ENCODE measurements at regions not wholly inside any gene's neighbourhood (a gene's known extent, or its start where the extent isn't known, plus 50 kb on each side); places are given as distances from the start of the nearest gene placed in this dataset.

DNA sequence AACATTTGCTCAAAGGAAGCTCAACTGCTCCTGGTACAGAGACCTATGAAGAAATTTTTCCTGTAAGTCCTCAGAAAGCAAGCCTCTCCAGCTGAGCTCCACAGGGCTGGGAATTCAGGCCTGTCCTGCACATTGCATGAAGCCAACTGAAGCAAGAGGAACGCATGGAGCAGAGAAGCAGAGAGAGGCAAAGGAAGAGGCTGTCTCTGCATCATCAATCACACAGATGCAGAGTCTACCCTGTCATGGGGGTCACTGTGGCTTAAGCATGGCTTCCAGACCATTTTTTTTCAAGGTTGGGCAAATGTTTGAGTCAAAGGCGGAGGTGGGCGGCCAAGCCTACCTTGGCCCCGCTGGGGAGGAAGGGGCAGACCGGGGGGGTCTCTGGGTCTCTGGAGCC is 110.3 kb upstream of the MSX1 start:
- Histone ChIP-seq H3K4me1 (ENCODE audit: control extremely low read depth in 1 of 4, control insufficient read depth in 4 of 4, insufficient read depth in 4 of 4, low read length in 3 of 4) (no peaks in the 10 kb centered on the region), H3K4me3 (ENCODE audit: control insufficient read depth in 1 of 7, extremely low read depth in 1 of 7, insufficient read depth in 4 of 7, low read depth in 2 of 7, low read length in 6 of 7) (no peak overlapping the region), H3K27ac (ENCODE audit: insufficient read depth in 1 of 2, low read depth in 1 of 2, low read length in 2 of 2, poor library complexity in 1 of 2, severe bottlenecking in 2 of 2) (no peak overlapping the region), H3K9me3 (ENCODE audit: control extremely low read depth in 1 of 5, control insufficient read depth in 4 of 5, insufficient read depth in 2 of 5, low read depth in 1 of 5, low read length in 4 of 5) (peaks cover 0 to 22% (median 4%) of the 10 kb centered on the region in 5 experiments), H3K27me3 (replicated peaks in 2 of 5; ENCODE audit: control insufficient read depth in 4 of 5, insufficient read depth in 5 of 5, low read length in 4 of 5) (peaks cover 0 to 40% (median 6%) of the 10 kb centered on the region in 5 experiments), H3K36me3 (ENCODE audit: control insufficient read depth in 4 of 4, insufficient read depth in 4 of 4, low read length in 3 of 4) (no peaks in the 10 kb centered on the region)
- DNase-seq, result no peak
- ChIA-PET CTCF (no interaction called here), POLR2A (no interaction called here)
- 94% methylated on average over 5 of the region's 5 CpGs for WGBS (ENCODE audit: insufficient coverage)

DNA sequence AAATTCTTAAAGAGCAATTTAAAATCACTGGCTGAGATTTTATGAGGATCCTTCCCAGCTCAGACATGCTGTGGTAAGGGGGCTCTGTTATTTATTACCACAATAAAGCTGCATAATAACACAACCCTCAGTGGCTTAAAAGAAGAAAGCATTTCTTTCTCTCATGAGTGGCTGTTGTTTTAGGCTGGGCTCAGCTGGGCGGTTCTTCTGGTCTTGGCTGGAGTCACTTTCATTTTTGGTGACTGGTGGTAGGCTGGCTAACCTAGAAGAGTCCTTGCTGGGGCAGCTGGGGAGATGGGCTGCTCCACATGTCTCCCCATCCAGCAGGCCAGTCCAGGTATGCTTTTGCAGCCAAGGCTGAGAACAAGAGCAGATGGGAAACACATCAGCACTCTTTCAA is 113.0 kb upstream of the MSX1 start:
- H3K36me3 ChIP-seq (ENCODE audit: control insufficient read depth in 4 of 4, insufficient read depth in 4 of 4, low read length in 3 of 4), result no peaks in the 10 kb centered on the region
- WGBS (ENCODE audit: insufficient coverage), result no CpG with 5 or more reads among the region's 1 CpG
- CTCF ChIA-PET, result no interaction called here
- H3K4me3 ChIP-seq (ENCODE audit: control insufficient read depth in 1 of 7, extremely low read depth in 1 of 7, insufficient read depth in 4 of 7, low read depth in 2 of 7, low read length in 6 of 7), result no peak overlapping the region
- no peak overlapping the region for H3K27ac ChIP-seq (ENCODE audit: insufficient read depth in 1 of 2, low read depth in 1 of 2, low read length in 2 of 2, poor library complexity in 1 of 2, severe bottlenecking in 2 of 2)
- POLR2A ChIA-PET, result no interaction called here
- no peaks in the 10 kb centered on the region for H3K4me1 ChIP-seq (ENCODE audit: control extremely low read depth in 1 of 4, control insufficient read depth in 4 of 4, insufficient read depth in 4 of 4, low read length in 3 of 4)
- peaks cover 0 to 13% (median 0%) of the 10 kb centered on the region in 5 experiments for H3K27me3 ChIP-seq (replicated peaks in 2 of 5; ENCODE audit: control insufficient read depth in 4 of 5, insufficient read depth in 5 of 5, low read length in 4 of 5)
- peaks cover 0 to 22% (median 4%) of the 10 kb centered on the region in 5 experiments for H3K9me3 ChIP-seq (ENCODE audit: control extremely low read depth in 1 of 5, control insufficient read depth in 4 of 5, insufficient read depth in 2 of 5, low read depth in 1 of 5, low read length in 4 of 5)
- no peak for DNase-seq

DNA sequence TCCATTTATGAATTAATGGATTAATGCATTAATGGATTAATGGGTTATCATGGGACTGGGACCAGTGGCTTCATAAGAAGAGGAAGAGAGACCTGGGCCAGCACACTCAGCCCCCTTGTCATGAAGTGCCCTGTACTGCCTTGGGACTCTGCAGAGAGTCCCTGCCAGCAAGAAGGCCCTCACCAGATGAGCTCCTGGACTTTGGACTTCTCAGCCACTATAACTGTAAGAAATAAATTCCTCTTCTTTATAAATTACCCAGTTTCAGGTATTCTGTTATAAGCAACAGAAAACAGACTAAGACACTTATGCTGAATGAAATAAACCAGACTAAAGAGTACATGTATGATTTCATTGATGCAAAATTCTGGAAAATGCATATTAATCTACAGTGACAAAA is 119.4 kb upstream of the MSX1 start:
- POLR2A ChIA-PET, result no interaction called here
- no peak overlapping the region for H3K4me3 ChIP-seq (ENCODE audit: control insufficient read depth in 1 of 7, extremely low read depth in 1 of 7, insufficient read depth in 4 of 7, low read depth in 2 of 7, low read length in 6 of 7)
- CTCF ChIA-PET, result no interaction called here

DNA sequence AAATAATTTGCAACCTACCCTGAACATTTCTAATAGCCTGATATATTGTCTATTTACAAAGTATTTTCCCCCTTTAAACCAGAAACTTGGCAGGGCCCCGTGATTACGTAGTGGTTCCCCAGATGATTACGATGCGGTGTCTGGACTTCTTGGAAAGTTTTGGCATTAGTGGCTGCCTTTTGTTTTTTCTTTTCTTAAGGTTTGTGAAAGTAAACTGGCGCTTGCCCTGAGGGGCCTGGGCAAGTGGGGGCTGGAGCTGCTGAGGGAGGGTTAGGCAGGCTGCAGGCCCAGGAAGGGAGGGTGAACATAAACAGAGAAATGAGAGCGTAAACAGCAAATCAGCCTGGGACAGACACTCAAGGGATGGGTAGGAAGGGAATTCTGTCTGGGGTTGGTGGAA is 123.6 kb upstream of the MSX1 start:
- DNase-seq, result no peak
- H3K9me3 ChIP-seq (ENCODE audit: control extremely low read depth in 1 of 5, control insufficient read depth in 4 of 5, insufficient read depth in 2 of 5, low read depth in 1 of 5, low read length in 4 of 5), result peaks cover 0 to 2% (median 0%) of the 10 kb centered on the region in 5 experiments
- POLR2A ChIA-PET, result no interaction called here
- H3K4me3 ChIP-seq (ENCODE audit: control insufficient read depth in 1 of 7, extremely low read depth in 1 of 7, insufficient read depth in 4 of 7, low read depth in 2 of 7, low read length in 6 of 7), result no peak overlapping the region
- WGBS (ENCODE audit: insufficient coverage), result 98% methylated on average over 4 of the region's 6 CpGs
- H3K27ac ChIP-seq (ENCODE audit: insufficient read depth in 1 of 2, low read depth in 1 of 2, low read length in 2 of 2, poor library complexity in 1 of 2, severe bottlenecking in 2 of 2), result no peak overlapping the region
- no peaks in the 10 kb centered on the region for H3K27me3 ChIP-seq (replicated peaks in 2 of 5; ENCODE audit: control insufficient read depth in 4 of 5, insufficient read depth in 5 of 5, low read length in 4 of 5)
- H3K36me3 ChIP-seq (ENCODE audit: control insufficient read depth in 4 of 4, insufficient read depth in 4 of 4, low read length in 3 of 4), result no peaks in the 10 kb centered on the region
- CTCF ChIA-PET, result no interaction called here
- no peaks in the 10 kb centered on the region for H3K4me1 ChIP-seq (ENCODE audit: control extremely low read depth in 1 of 4, control insufficient read depth in 4 of 4, insufficient read depth in 4 of 4, low read length in 3 of 4)

More for the DNA sequence above, 119.4 kb upstream of the MSX1 start:
- no peaks in the 10 kb centered on the region for H3K4me1 ChIP-seq (ENCODE audit: control extremely low read depth in 1 of 4, control insufficient read depth in 4 of 4, insufficient read depth in 4 of 4, low read length in 3 of 4)
- H3K9me3 ChIP-seq (ENCODE audit: control extremely low read depth in 1 of 5, control insufficient read depth in 4 of 5, insufficient read depth in 2 of 5, low read depth in 1 of 5, low read length in 4 of 5), result peaks cover 0 to 2% (median 0%) of the 10 kb centered on the region in 5 experiments
- H3K36me3 ChIP-seq (ENCODE audit: control insufficient read depth in 4 of 4, insufficient read depth in 4 of 4, low read length in 3 of 4), result no peaks in the 10 kb centered on the region
- no peak overlapping the region for H3K27ac ChIP-seq (ENCODE audit: insufficient read depth in 1 of 2, low read depth in 1 of 2, low read length in 2 of 2, poor library complexity in 1 of 2, severe bottlenecking in 2 of 2)
- DNase-seq, result no peak
- no peaks in the 10 kb centered on the region for H3K27me3 ChIP-seq (replicated peaks in 2 of 5; ENCODE audit: control insufficient read depth in 4 of 5, insufficient read depth in 5 of 5, low read length in 4 of 5)

DNA sequence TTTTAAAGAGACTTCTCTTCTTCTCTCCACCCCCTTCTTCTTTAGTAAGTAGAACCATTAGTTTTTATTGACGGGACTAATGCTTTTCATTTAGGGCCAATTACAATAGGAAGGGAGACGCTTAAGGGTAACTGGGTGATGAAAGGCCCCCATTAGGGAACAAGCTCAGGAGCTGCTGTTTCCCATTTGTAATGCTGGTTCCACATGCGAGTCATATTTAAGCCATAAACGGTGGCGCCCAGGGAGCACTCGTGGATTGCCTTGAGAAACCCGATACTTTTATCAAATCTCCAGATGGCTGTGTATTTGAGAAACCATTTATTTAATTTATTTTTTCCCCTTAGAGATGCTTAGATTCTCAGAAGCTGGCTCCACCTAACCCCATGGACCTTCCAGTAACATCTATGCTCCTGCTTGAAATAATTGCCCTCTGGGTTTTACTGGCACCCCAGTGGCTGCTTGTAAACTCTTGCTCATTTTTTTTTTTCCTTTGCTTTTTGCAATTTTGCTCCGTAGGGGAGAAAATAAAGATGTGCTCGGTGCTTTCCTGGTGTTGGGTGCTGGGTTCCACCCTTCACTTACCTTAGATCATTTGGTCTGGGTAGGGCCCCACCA is 124.2 kb upstream of the MSX1 start:
- Histone ChIP-seq H3K27ac (ENCODE audit: insufficient read depth in 1 of 2, low read depth in 1 of 2, low read length in 2 of 2, poor library complexity in 1 of 2, severe bottlenecking in 2 of 2) (no peak overlapping the region), H3K4me1 (ENCODE audit: control extremely low read depth in 1 of 4, control insufficient read depth in 4 of 4, insufficient read depth in 4 of 4, low read length in 3 of 4) (no peaks in the 10 kb centered on the region), H3K27me3 (replicated peaks in 2 of 5; ENCODE audit: control insufficient read depth in 4 of 5, insufficient read depth in 5 of 5, low read length in 4 of 5) (no peaks in the 10 kb centered on the region), H3K9me3 (ENCODE audit: control extremely low read depth in 1 of 5, control insufficient read depth in 4 of 5, insufficient read depth in 2 of 5, low read depth in 1 of 5, low read length in 4 of 5) (peaks cover 0 to 2% (median 2%) of the 10 kb centered on the region in 5 experiments), H3K4me3 (ENCODE audit: control insufficient read depth in 1 of 7, extremely low read depth in 1 of 7, insufficient read depth in 4 of 7, low read depth in 2 of 7, low read length in 6 of 7) (no peak overlapping the region), H3K36me3 (ENCODE audit: control insufficient read depth in 4 of 4, insufficient read depth in 4 of 4, low read length in 3 of 4) (no peaks in the 10 kb centered on the region)
- WGBS (ENCODE audit: insufficient coverage), result 85% methylated on average over 4 of the region's 9 CpGs
- DNase-seq, result no peak
- CTCF ChIA-PET, result no interaction called here
- POLR2A ChIA-PET, result no interaction called here

DNA sequence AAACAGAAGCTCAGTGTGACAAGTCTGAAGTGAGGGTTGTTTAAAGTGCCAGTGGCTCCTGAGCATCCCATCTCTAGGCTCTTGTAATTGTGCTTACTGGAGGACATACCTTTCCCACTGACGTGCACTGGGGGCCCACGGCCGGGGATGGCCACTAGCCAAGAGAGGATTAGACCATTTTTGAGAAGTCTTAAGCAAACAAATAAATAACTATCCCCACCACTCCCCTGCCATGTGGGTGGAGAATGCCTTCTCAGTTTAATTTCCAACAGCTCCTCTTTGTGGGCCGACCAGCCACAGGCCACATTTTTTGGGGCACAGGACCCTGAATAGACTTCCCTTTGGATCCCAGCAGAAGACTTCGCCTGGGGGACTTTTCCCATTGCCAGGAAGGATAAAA is 125.0 kb upstream of the MSX1 start:
- 100% methylated on average over 5 of the region's 5 CpGs for WGBS (ENCODE audit: insufficient coverage)
- ChIA-PET CTCF (no interaction called here), POLR2A (interaction anchor here (0.6 kb wide), 1 partner anchor 1185 kb away, joined by 4 read pairs; no protein-coding TSS in a partner anchor)
- no peak overlapping the region for H3K4me3 ChIP-seq (ENCODE audit: control insufficient read depth in 1 of 7, extremely low read depth in 1 of 7, insufficient read depth in 4 of 7, low read depth in 2 of 7, low read length in 6 of 7)
- H3K36me3 ChIP-seq (ENCODE audit: control insufficient read depth in 4 of 4, insufficient read depth in 4 of 4, low read length in 3 of 4), result no peaks in the 10 kb centered on the region
- H3K4me1 ChIP-seq (ENCODE audit: control extremely low read depth in 1 of 4, control insufficient read depth in 4 of 4, insufficient read depth in 4 of 4, low read length in 3 of 4), result no peaks in the 10 kb centered on the region
- DNase-seq, result no peak
- no peak overlapping the region for H3K27ac ChIP-seq (ENCODE audit: insufficient read depth in 1 of 2, low read depth in 1 of 2, low read length in 2 of 2, poor library complexity in 1 of 2, severe bottlenecking in 2 of 2)
- no peaks in the 10 kb centered on the region for H3K27me3 ChIP-seq (replicated peaks in 2 of 5; ENCODE audit: control insufficient read depth in 4 of 5, insufficient read depth in 5 of 5, low read length in 4 of 5)
- H3K9me3 ChIP-seq (ENCODE audit: control extremely low read depth in 1 of 5, control insufficient read depth in 4 of 5, insufficient read depth in 2 of 5, low read depth in 1 of 5, low read length in 4 of 5), result peaks cover 0 to 7% (median 3%) of the 10 kb centered on the region in 5 experiments

DNA sequence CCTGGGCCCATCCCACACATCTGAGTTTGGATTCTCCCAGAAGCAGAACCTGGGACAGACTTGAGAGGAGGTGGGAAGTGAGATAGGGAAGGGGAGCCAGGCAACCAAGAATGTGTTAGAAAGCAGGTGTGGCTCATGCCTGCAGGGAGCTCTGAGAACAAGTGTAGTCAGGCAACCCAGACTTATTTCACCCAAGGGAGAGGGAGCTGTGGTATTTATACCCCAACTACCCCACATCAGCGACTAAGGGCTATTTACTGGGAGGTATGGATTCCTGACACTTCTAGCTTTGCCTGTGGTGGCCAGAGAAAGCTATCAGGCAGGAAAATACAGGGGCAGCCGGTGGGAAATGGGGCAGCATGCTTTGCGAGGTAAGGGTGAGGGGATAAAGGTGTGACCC is 125.8 kb upstream of the MSX1 start:
- ChIA-PET CTCF (no interaction called here), POLR2A (interaction anchor here (0.6 kb wide), 1 partner anchor 1185 kb away, joined by 4 read pairs; no protein-coding TSS in a partner anchor)
- Histone ChIP-seq H3K4me3 (ENCODE audit: control insufficient read depth in 1 of 7, extremely low read depth in 1 of 7, insufficient read depth in 4 of 7, low read depth in 2 of 7, low read length in 6 of 7) (no peak overlapping the region), H3K27ac (ENCODE audit: insufficient read depth in 1 of 2, low read depth in 1 of 2, low read length in 2 of 2, poor library complexity in 1 of 2, severe bottlenecking in 2 of 2) (no peak overlapping the region), H3K36me3 (ENCODE audit: control insufficient read depth in 4 of 4, insufficient read depth in 4 of 4, low read length in 3 of 4) (no peaks in the 10 kb centered on the region), H3K27me3 (replicated peaks in 2 of 5; ENCODE audit: control insufficient read depth in 4 of 5, insufficient read depth in 5 of 5, low read length in 4 of 5) (no peaks in the 10 kb centered on the region), H3K9me3 (ENCODE audit: control extremely low read depth in 1 of 5, control insufficient read depth in 4 of 5, insufficient read depth in 2 of 5, low read depth in 1 of 5, low read length in 4 of 5) (peaks cover 0 to 10% (median 6%) of the 10 kb centered on the region in 5 experiments), H3K4me1 (ENCODE audit: control extremely low read depth in 1 of 4, control insufficient read depth in 4 of 4, insufficient read depth in 4 of 4, low read length in 3 of 4) (no peaks in the 10 kb centered on the region)
- no peak for DNase-seq
- WGBS (ENCODE audit: insufficient coverage), result no CpG with 5 or more reads among the region's 3 CpGs
